Astrocyte (in vitro differentiated cells and primary cell): ENCODE measurements at regions not wholly inside any gene's neighbourhood (a gene's known extent, or its start where the extent isn't known, plus 50 kb on each side); places are given as distances from the start of the nearest gene placed in this dataset.

ENCODE experiments used
- DNase-seq: peaks from one replicate; pipeline ENCODE4 v3.0.0-alpha.2; 2010; ENCODE audit warnings: low read depth
- FAIRE-seq: peaks from 2 replicates; lab custom pipeline; 2011; peaks lifted over from hg19 to GRCh38; lab: Jason Lieb, UNC
- H2AFZ ChIP-seq: 2 replicates; pipeline ENCODE4 v1.6.0; 2012; ENCODE audit warnings: low read depth, low read length, inconsistent platforms
- H3K27ac ChIP-seq: 2 replicates; pipeline ENCODE4 v1.5.1; 2011; ENCODE audit warnings: low read depth, low read length, inconsistent platforms
- H3K27me3 ChIP-seq: 2 replicates; pipeline ENCODE4 v1.6.0; 2011; ENCODE audit warnings: low read length, inconsistent platforms; ENCODE audit not compliant: insufficient read depth
- H3K36me3 ChIP-seq: 2 replicates; pipeline ENCODE4 v1.5.1; 2011; ENCODE audit warnings: low read length, inconsistent platforms; ENCODE audit not compliant: insufficient read depth
- H3K4me1 ChIP-seq: 2 replicates; pipeline ENCODE4 v1.5.1; 2011; ENCODE audit warnings: low read length, inconsistent platforms; ENCODE audit not compliant: insufficient read depth
- H3K4me2 ChIP-seq: 2 replicates; pipeline ENCODE4 v1.6.0; 2012; ENCODE audit warnings: low read length, inconsistent platforms
- H3K4me3 ChIP-seq: 2 replicates; pipeline ENCODE4 v1.5.1; 2011; ENCODE audit warnings: low read depth, mild to moderate bottlenecking, low read length, inconsistent platforms; ENCODE audit not compliant: insufficient read depth
- H3K79me2 ChIP-seq: 2 replicates; pipeline ENCODE4 v1.6.0; 2012; ENCODE audit warnings: mild to moderate bottlenecking, low read length, inconsistent platforms; ENCODE audit not compliant: insufficient read depth
- H3K9ac ChIP-seq: 2 replicates; pipeline ENCODE4 v1.6.0; 2012; ENCODE audit warnings: mild to moderate bottlenecking, low read length, inconsistent platforms
- H3K9me3 ChIP-seq: 2 replicates; pipeline ENCODE4 v1.5.1; 2012; ENCODE audit warnings: low read depth, mild to moderate bottlenecking, low read length, inconsistent platforms; ENCODE audit not compliant: insufficient read depth
- H4K20me1 ChIP-seq: 2 replicates; pipeline ENCODE4 v1.6.0; 2012; ENCODE audit warnings: low read length, inconsistent platforms; ENCODE audit not compliant: insufficient read depth
- H3K27ac Mint-ChIP-seq: one replicate; pipeline ENCODE4 v1.8.0; 2021; ENCODE audit warnings: mild to moderate bottlenecking, mixed read lengths; ENCODE audit not compliant: unreplicated experiment
- H3K27me3 Mint-ChIP-seq: one replicate; pipeline ENCODE4 v1.8.0; 2021; ENCODE audit warnings: low read depth, mixed read lengths; ENCODE audit not compliant: unreplicated experiment
- H3K36me3 Mint-ChIP-seq: one replicate; pipeline ENCODE4 v1.8.0; 2021; ENCODE audit warnings: low read depth, mixed read lengths; ENCODE audit not compliant: unreplicated experiment
- H3K4me1 Mint-ChIP-seq: one replicate; pipeline ENCODE4 v1.8.0; 2021; ENCODE audit warnings: low read depth, mixed read lengths; ENCODE audit not compliant: unreplicated experiment
- H3K4me3 Mint-ChIP-seq: one replicate; pipeline ENCODE4 v1.8.0; 2021; ENCODE audit warnings: mild to moderate bottlenecking, moderate library complexity, mixed read lengths; ENCODE audit not compliant: unreplicated experiment
- H3K9me3 Mint-ChIP-seq: one replicate; pipeline ENCODE4 v1.8.0; 2021; ENCODE audit warnings: mild to moderate bottlenecking, mixed read lengths; ENCODE audit not compliant: unreplicated experiment
- EZH2 ChIP-seq: IDR thresholded peaks from 2 replicates; pipeline ENCODE4 v1.6.1; 2012; ENCODE audit warnings: mild to moderate bottlenecking, low read length, inconsistent platforms; ENCODE audit not compliant: insufficient read depth
- TF ChIP-seq, protein P1 (sequence below): IDR thresholded peaks from 2 replicates; pipeline ENCODE4 v1.5.1; 2011; ENCODE audit warnings: low read depth, mild to moderate bottlenecking, inconsistent platforms, low read length, moderate library complexity; ENCODE audit not compliant: insufficient read depth

DNA sequence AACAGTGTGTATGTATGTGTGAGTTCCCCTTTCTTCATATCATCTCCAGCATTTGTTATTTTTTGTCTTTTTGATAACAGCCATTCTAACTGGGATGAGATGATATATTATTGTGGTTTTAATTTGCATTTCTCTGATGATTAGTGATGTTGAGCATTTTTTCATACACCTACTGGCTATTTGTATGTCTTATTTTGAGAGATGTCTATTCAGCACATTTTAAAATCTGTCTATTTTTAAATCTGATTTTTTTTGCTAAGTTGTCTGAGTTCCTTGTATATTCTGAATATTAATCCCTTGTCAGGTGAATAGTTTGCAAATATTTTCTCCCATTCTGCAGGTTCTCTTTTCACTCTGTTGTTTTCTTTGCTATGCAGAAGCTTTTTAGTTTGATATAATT, 469.1 kb downstream of the FUT8 start:
- Histone ChIP-seq H3K79me2 (no peaks in the 10 kb centered on the region), H3K4me3 (no peak overlapping the region), H3K27me3 (no peaks in the 10 kb centered on the region), H2AFZ (no peak overlapping the region), H3K4me1 (no peaks in the 10 kb centered on the region), H3K9me3 (no peaks in the 10 kb centered on the region), H3K27ac (no peak overlapping the region), H3K4me2 (no peak overlapping the region), H3K36me3 (no peaks in the 10 kb centered on the region), H3K9ac (no peak overlapping the region), H4K20me1 (no peaks in the 10 kb centered on the region)
- no peak overlapping the region for H3K27ac Mint-ChIP-seq
- peaks cover 2% of the 10 kb centered on the region for H3K9me3 Mint-ChIP-seq
- H3K4me1 Mint-ChIP-seq: peaks cover 12% of the 10 kb centered on the region
- DNase-seq (no peak), FAIRE-seq (no peak)
- H3K36me3 Mint-ChIP-seq: no peaks in the 10 kb centered on the region
- TF ChIP-seq, protein P1, sequence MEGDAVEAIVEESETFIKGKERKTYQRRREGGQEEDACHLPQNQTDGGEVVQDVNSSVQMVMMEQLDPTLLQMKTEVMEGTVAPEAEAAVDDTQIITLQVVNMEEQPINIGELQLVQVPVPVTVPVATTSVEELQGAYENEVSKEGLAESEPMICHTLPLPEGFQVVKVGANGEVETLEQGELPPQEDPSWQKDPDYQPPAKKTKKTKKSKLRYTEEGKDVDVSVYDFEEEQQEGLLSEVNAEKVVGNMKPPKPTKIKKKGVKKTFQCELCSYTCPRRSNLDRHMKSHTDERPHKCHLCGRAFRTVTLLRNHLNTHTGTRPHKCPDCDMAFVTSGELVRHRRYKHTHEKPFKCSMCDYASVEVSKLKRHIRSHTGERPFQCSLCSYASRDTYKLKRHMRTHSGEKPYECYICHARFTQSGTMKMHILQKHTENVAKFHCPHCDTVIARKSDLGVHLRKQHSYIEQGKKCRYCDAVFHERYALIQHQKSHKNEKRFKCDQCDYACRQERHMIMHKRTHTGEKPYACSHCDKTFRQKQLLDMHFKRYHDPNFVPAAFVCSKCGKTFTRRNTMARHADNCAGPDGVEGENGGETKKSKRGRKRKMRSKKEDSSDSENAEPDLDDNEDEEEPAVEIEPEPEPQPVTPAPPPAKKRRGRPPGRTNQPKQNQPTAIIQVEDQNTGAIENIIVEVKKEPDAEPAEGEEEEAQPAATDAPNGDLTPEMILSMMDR: no peak
- TF ChIP-seq EZH2: no peak
- no peak overlapping the region for H3K4me3 Mint-ChIP-seq
- H3K27me3 Mint-ChIP-seq: no peaks in the 10 kb centered on the region

- no peaks in the 10 kb centered on the region for H3K4me1 Mint-ChIP-seq
- no peaks in the 10 kb centered on the region for H3K9me3 ChIP-seq
- no peak overlapping the region for H2AFZ ChIP-seq
- TF ChIP-seq, protein P1: no peak
- TF ChIP-seq EZH2: no peak
- no peak overlapping the region for H3K27ac ChIP-seq
- H3K4me1 ChIP-seq: no peaks in the 10 kb centered on the region
- no peaks in the 10 kb centered on the region for H3K27me3 ChIP-seq
- no peak overlapping the region for H3K4me3 Mint-ChIP-seq
- no peak overlapping the region for H3K27ac Mint-ChIP-seq
- H3K27me3 Mint-ChIP-seq: peaks cover 1% of the 10 kb centered on the region
- no peaks in the 10 kb centered on the region for H3K79me2 ChIP-seq
- DNase-seq (no peak), FAIRE-seq (no peak)
- peaks cover 2% of the 10 kb centered on the region for H3K9me3 Mint-ChIP-seq
- H3K4me2 ChIP-seq: no peak overlapping the region
- no peaks in the 10 kb centered on the region for H4K20me1 ChIP-seq
- H3K36me3 Mint-ChIP-seq: no peaks in the 10 kb centered on the region
- H3K36me3 ChIP-seq: no peaks in the 10 kb centered on the region
- no peak overlapping the region for H3K4me3 ChIP-seq
- no peak overlapping the region for H3K9ac ChIP-seq
Measured at GRCh38 chr14:65888677-65889076, 476.1 kb downstream of the FUT8 start.

GRCh38 chr14:65892315-65892714, 479.8 kb downstream of the FUT8 start:
- Histone ChIP-seq H3K4me3 (no peak overlapping the region), H3K9me3 (no peaks in the 10 kb centered on the region), H4K20me1 (no peaks in the 10 kb centered on the region), H3K27ac (no peak overlapping the region), H3K9ac (no peak overlapping the region), H3K4me1 (no peaks in the 10 kb centered on the region), H3K4me2 (no peak overlapping the region), H2AFZ (no peak overlapping the region), H3K27me3 (no peaks in the 10 kb centered on the region), H3K79me2 (no peaks in the 10 kb centered on the region), H3K36me3 (no peaks in the 10 kb centered on the region)
- FAIRE-seq (no peak), DNase-seq (no peak)
- peaks cover 6% of the 10 kb centered on the region for H3K27me3 Mint-ChIP-seq
- H3K4me1 Mint-ChIP-seq: no peaks in the 10 kb centered on the region
- TF ChIP-seq EZH2: no peak
- TF ChIP-seq, protein P1: no peak
- peaks cover 11% of the 10 kb centered on the region for H3K9me3 Mint-ChIP-seq
- no peaks in the 10 kb centered on the region for H3K36me3 Mint-ChIP-seq
- no peak overlapping the region for H3K4me3 Mint-ChIP-seq
- no peak overlapping the region for H3K27ac Mint-ChIP-seq
